ENCODE measurements at regions not wholly inside any gene's neighbourhood (a gene's known extent, or its start where the extent isn't known, plus 50 kb on each side); places are given as distances from the start of the nearest gene placed in this dataset.

GRCh38 chrX:97682991-97683840 lies 799.5 kb downstream of the RPA4 start:
- Mint-ChIP-seq H3K36me3 (0 out of 2 replicates have a peak, but pooled peaks cover 2% of the 10 kb centered on the region), H3K27ac (no peak overlapping the region), H3K4me3 (no peak overlapping the region), H3K27me3 (ENCODE audit: low read depth) (no peaks in the 10 kb centered on the region), H3K4me1 (peaks cover 18% of the 10 kb centered on the region), H3K9me3 (peaks cover 7% of the 10 kb centered on the region; the same call in 1 of the 2 replicates)
- ATAC-seq (no peak), DNase-seq (ENCODE audit: low spot score) (no peak)
- CTCF ChIA-PET, result no interaction called here
- TF ChIP-seq FOXP1 (CRISPR knock-in tag; IDR thresholded peaks at IDR 0.05; ENCODE audit: borderline replicate concordance), result no peak
- TF ChIP-seq, protein P1, sequence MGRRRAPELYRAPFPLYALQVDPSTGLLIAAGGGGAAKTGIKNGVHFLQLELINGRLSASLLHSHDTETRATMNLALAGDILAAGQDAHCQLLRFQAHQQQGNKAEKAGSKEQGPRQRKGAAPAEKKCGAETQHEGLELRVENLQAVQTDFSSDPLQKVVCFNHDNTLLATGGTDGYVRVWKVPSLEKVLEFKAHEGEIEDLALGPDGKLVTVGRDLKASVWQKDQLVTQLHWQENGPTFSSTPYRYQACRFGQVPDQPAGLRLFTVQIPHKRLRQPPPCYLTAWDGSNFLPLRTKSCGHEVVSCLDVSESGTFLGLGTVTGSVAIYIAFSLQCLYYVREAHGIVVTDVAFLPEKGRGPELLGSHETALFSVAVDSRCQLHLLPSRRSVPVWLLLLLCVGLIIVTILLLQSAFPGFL (CRISPR knock-in tag; IDR thresholded peaks at IDR 0.05; ENCODE audit: borderline replicate concordance), result no peak
- TF ChIP-seq, protein P2, sequence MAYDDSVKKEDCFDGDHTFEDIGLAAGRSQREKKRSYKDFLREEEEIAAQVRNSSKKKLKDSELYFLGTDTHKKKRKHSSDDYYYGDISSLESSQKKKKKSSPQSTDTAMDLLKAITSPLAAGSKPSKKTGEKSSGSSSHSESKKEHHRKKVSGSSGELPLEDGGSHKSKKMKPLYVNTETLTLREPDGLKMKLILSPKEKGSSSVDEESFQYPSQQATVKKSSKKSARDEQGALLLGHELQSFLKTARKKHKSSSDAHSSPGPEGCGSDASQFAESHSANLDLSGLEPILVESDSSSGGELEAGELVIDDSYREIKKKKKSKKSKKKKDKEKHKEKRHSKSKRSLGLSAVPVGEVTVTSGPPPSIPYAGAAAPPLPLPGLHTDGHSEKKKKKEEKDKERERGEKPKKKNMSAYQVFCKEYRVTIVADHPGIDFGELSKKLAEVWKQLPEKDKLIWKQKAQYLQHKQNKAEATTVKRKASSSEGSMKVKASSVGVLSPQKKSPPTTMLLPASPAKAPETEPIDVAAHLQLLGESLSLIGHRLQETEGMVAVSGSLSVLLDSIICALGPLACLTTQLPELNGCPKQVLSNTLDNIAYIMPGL (CRISPR knock-in tag; IDR thresholded peaks at IDR 0.05), result no peak
- TF ChIP-seq NFE2L1 (CRISPR knock-in tag; IDR thresholded peaks at IDR 0.05), result no peak
- no peak for TF ChIP-seq E2F4 (CRISPR knock-in tag; IDR thresholded peaks at IDR 0.05; ENCODE audit: borderline replicate concordance, low read depth)
- no peak for TF ChIP-seq ZNF512 (CRISPR knock-in tag; IDR thresholded peaks at IDR 0.05; ENCODE audit: borderline replicate concordance)
- TF ChIP-seq TP53 (CRISPR knock-in tag; IDR thresholded peaks at IDR 0.05), result no peak
- no peak for TF ChIP-seq ZNF396 (CRISPR knock-in tag; IDR thresholded peaks at IDR 0.05; ENCODE audit: borderline replicate concordance)
- no peak for TF ChIP-seq CREB1 (CRISPR knock-in tag; IDR thresholded peaks at IDR 0.05)
- POLR2A ChIA-PET, result no interaction called here

DNA sequence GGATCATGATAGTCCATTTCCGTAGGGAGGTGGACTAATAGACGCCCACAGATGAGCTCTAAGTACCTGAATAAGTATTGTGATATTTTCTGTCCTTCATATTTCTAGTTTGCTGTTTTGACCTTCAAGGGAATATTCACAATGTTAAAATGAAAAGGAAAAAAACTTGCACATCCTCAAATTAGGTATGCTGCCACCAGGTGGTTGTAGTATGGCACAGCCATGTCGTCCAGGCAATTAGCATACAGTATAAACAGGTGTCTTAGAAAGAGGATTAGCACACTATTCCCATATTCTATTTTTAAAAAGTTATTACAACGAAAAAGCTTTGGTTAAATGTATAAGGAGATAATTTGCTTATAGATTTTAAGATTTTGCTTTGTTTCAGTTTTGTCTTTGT lies 802.0 kb downstream of the RPA4 start:
- Mint-ChIP-seq H3K27ac (no peak overlapping the region), H3K36me3 (no peaks in the 10 kb centered on the region), H3K27me3 (ENCODE audit: low read depth) (no peaks in the 10 kb centered on the region), H3K4me3 (no peak overlapping the region), H3K4me1 (peaks cover 18% of the 10 kb centered on the region), H3K9me3 (no peaks in the 10 kb centered on the region)
- TF ChIP-seq ZNF317 (CRISPR knock-in tag; IDR thresholded peaks at IDR 0.05; ENCODE audit: borderline replicate concordance, low read depth) (no peak), STAT6 (CRISPR knock-in tag; conservative IDR thresholded peaks at IDR 0.05; ENCODE audit: low read depth) (no peak), NR2C2 (CRISPR knock-in tag; IDR thresholded peaks at IDR 0.05) (no peak)
- TF ChIP-seq, protein P3, sequence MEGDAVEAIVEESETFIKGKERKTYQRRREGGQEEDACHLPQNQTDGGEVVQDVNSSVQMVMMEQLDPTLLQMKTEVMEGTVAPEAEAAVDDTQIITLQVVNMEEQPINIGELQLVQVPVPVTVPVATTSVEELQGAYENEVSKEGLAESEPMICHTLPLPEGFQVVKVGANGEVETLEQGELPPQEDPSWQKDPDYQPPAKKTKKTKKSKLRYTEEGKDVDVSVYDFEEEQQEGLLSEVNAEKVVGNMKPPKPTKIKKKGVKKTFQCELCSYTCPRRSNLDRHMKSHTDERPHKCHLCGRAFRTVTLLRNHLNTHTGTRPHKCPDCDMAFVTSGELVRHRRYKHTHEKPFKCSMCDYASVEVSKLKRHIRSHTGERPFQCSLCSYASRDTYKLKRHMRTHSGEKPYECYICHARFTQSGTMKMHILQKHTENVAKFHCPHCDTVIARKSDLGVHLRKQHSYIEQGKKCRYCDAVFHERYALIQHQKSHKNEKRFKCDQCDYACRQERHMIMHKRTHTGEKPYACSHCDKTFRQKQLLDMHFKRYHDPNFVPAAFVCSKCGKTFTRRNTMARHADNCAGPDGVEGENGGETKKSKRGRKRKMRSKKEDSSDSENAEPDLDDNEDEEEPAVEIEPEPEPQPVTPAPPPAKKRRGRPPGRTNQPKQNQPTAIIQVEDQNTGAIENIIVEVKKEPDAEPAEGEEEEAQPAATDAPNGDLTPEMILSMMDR (IDR thresholded peaks at IDR 0.05), result 0 out of 2 replicates have a peak, but pooled peaks have one; percentile 23
- ChIA-PET POLR2A (no interaction called here), CTCF (no interaction called here)
- no peak for ATAC-seq
- DNase-seq (ENCODE audit: low spot score), result peak; percentile 7
